D721Med (cell line): ENCODE measurements at regions not wholly inside any gene's neighbourhood (a gene's known extent, or its start where the extent isn't known, plus 50 kb on each side); places are given as distances from the start of the nearest gene placed in this dataset.

Experiments
- DNase-seq: peaks from one replicate; pipeline ENCODE4 v3.0.0; 2011; ENCODE audit warnings: low spot score; ENCODE audit not compliant: insufficient read length
- FAIRE-seq: peaks from 2 replicates; lab custom pipeline; 2011; peaks lifted over from hg19 to GRCh38; lab: Jason Lieb, UNC
- TF ChIP-seq, protein P1 (sequence below): IDR thresholded peaks from 2 replicates; pipeline ENCODE4 v1.5.1; 2012; ENCODE audit warnings: mild to moderate bottlenecking, control low read depth; ENCODE audit not compliant: insufficient read depth; ENCODE audit errors: missing control alignments

DNA sequence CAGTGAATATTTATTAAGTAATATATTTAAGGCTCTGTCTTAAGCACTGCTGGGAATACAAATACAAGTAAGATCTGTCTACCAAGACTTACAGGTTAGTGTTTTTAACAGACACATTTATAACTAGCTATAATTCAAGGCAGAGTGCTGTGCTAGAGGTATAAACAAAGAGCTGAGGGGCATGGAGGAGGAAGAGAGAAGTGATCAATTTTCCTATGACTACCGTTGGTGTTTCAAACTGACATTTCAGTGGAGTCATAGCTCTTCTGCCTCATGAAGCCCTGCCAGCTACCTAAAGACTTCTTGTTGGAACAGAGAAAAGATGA is 79.9 kb downstream of the CYB561 start:
- TF ChIP-seq, protein P1, sequence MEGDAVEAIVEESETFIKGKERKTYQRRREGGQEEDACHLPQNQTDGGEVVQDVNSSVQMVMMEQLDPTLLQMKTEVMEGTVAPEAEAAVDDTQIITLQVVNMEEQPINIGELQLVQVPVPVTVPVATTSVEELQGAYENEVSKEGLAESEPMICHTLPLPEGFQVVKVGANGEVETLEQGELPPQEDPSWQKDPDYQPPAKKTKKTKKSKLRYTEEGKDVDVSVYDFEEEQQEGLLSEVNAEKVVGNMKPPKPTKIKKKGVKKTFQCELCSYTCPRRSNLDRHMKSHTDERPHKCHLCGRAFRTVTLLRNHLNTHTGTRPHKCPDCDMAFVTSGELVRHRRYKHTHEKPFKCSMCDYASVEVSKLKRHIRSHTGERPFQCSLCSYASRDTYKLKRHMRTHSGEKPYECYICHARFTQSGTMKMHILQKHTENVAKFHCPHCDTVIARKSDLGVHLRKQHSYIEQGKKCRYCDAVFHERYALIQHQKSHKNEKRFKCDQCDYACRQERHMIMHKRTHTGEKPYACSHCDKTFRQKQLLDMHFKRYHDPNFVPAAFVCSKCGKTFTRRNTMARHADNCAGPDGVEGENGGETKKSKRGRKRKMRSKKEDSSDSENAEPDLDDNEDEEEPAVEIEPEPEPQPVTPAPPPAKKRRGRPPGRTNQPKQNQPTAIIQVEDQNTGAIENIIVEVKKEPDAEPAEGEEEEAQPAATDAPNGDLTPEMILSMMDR: no peak
- DNase-seq (no peak), FAIRE-seq (no peak)

DNA sequence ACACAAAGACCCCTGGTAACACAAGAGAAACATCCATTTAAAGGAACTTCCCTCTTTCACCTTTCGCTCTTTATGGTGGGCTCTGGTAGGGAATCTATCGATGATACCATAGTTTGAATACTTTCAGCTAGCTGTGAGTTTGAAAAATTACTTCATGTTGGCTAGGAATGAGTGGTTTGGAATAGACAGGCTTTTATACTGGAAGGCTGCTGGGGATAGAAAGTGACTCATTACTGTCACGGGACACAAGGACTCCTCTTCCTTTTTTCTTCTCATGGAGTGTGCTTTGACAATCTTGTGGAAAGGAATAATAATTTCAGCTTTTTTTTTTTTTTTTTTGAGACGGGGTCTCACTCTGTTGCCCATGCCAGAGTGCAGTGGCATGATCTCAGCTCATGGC is 76.9 kb downstream of the CYB561 start:
- DNase-seq: no peak
- TF ChIP-seq, protein P1: no peak
- no peak for FAIRE-seq

DNA sequence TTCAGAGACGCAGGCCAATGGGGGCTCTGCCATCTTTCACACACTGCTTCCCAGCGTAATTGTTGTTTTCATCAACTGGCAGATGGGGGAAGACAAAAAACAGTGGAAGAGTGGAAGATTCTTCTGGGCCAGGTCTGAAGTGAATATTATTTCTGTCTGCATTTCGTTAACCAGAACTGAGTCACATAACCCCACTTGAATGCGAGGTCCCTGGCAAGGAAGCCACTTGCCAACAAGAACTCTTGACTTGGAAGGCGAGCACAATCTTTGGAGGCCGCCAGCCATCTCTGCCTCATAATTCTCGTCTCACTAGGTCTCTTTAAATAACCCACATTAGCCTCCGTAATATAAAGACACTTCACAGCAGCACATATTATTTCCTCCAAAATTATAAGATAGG is 75.4 kb downstream of the CYB561 start:
- no peak for DNase-seq

DNA sequence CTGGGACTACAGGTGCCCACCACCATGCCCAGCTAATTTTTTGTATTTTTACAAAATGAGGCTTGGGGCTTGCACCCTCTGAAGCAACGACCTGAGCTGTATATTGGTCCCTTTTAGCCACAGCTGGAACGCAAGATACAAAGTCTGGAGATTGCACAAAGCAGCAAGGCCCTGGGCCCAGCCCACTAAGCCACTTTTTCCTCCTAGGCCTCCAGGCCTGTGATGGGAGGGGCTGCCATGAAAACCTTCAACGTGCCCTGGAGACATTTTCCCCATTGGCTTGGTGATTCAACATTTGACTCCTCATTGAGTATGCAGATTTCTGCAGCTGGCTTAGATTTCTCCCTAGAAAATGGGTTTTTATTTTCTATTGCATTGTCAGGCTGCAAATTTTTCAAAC is 69.2 kb downstream of the CYB561 start:
- TF ChIP-seq, protein P1: no peak
- DNase-seq: no peak
- FAIRE-seq: no peak

More for the DNA sequence above, 75.4 kb downstream of the CYB561 start:
- TF ChIP-seq, protein P1: no peak
- no peak for FAIRE-seq

DNA sequence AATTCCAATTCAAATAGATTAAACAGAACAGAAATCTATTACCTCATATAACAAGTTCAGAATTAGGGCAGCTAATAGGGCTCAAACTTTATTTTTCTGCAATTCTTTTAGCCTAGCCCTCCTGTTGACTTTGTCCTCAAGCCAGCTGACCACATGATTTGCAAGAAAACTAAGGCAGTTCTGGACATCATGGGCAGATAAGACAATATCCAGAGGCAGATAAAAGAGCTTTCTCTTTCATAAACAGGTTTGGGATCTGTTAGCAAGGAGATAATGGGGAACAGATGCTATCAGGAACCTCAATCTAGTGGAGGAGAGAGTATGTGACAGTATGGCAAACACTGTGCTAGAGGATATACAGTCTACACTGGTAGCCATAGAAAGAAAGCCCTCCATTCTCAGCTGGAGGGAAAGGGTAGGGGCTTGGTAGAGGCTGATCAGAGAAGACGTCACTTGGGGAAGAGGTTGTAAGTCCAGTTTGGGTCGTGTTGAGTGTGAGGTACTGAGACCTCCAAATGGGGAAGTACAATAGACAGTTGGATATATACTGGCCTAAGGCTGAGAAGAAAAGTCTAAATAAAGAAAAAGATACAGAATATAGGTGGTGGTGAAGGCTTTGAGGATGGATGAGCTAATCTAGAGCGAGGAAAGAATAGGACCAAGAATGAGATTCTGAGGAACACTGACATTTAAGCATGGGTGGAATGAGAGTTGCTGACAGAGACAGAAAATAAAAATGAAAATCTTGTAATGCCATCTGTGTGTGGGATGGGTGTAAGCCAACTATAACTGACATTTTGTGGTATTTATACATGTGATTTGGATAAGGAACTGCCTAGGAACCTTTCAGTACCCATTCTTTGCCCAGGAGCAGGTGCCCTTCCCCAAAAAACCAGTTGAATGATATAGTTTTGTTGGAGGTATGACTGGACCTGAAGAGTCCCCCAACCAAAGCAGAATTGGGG is 67.4 kb downstream of the CYB561 start:
- TF ChIP-seq, protein P1: no peak
- DNase-seq (no peak), FAIRE-seq (no peak)

DNA sequence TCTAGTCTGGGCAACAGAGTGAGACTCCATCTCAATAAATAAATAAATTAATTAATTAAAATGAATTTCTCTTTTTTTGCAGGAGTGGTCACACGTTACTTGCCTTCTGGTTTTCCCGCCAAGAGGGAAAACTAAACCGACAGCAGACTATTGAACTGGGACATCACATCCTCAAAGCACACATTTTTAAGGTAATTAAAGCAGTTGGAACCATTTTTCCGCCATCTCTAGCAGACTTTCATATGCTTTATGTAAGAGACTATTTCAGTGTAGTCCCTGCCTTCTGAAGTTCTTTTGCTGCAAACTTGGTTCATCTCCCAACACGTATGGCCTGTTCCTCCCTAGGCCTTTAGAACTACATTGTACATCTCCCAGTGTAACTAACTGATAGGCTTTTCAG is 66.5 kb downstream of the CYB561 start:
- FAIRE-seq: no peak
- DNase-seq: no peak
- TF ChIP-seq, protein P1: no peak

DNA sequence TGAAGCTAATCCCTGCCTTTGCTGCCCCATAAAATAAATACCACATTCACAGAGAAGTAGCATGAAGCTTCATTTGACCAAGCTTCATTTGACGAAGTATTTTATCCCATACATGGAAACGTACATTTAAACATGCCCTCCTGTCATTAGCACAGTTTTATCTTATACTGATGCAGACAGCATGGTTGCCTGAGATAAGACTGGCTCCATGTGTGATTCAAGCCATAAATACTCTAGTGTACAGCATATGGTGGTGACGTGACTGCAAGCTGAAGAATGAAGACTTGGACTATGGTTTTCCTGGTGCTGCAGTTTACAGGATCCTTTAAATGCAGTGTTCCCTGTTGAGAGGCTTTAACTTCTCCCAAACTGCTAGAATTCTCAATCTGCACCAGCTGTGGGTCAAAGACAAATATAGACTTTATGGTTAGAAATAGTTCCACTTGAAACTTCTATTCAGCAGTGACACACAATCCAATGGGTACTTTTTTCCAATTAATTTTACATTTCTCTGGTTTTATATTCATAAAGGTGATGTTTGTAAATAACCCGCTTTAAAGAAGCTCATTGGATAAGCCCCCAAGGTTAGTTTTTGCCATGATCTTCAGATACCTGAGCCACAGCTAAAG is 64.9 kb downstream of the CYB561 start:
- FAIRE-seq: no peak
- TF ChIP-seq, protein P1: no peak
- no peak for DNase-seq
